ENCODE measurements at regions not wholly inside any gene's neighbourhood (a gene's known extent, or its start where the extent isn't known, plus 50 kb on each side); places are given as distances from the start of the nearest gene placed in this dataset.
A peak's percentile ranks its signal among the peaks of the same experiment; 100 is the strongest.

- no peak for FAIRE-seq
- DNase-seq (ENCODE audit: low spot score in 2 of 2), result no peak
Measured at GRCh38 chr11:116492600-116492999, 280.2 kb downstream of the BUD13 start.

- FAIRE-seq, result no peak
- no peak for DNase-seq (ENCODE audit: low spot score in 2 of 2)
Measured at GRCh38 chr11:116488836-116489389, 283.9 kb downstream of the BUD13 start.

- DNase-seq (ENCODE audit: low spot score in 2 of 2), result no peak
- no peak for FAIRE-seq
Measured at GRCh38 chr11:116485425-116485824, 287.4 kb downstream of the BUD13 start.

- FAIRE-seq (no peak), DNase-seq (ENCODE audit: low spot score in 2 of 2) (no peak)
Measured at GRCh38 chr11:116482716-116483115, 290.1 kb downstream of the BUD13 start.

GRCh38 chr11:116481126-116481675, 291.6 kb downstream of the BUD13 start:
- DNase-seq (ENCODE audit: low spot score in 2 of 2) (no peak), FAIRE-seq (no peak)

- FAIRE-seq, result no peak
- no peak for DNase-seq (ENCODE audit: low spot score in 2 of 2)
Measured at GRCh38 chr11:116478669-116479668, 293.8 kb downstream of the BUD13 start.

GRCh38 chr11:116478205-116478604, 294.6 kb downstream of the BUD13 start:
- DNase-seq (ENCODE audit: low spot score in 2 of 2), result no peak
- FAIRE-seq, result no peak

GRCh38 chr11:116473790-116474346, 298.9 kb downstream of the BUD13 start:
- DNase-seq (ENCODE audit: low spot score in 2 of 2) (no peak), FAIRE-seq (no peak)

- FAIRE-seq (no peak), DNase-seq (ENCODE audit: low spot score in 2 of 2) (no peak)
Measured at GRCh38 chr11:116473206-116473769, 299.5 kb downstream of the BUD13 start.

GRCh38 chr11:116472651-116473050, 300.1 kb downstream of the BUD13 start:
- FAIRE-seq (no peak), DNase-seq (ENCODE audit: low spot score in 2 of 2) (no peak)

GRCh38 chr11:116471608-116472256, 301.1 kb downstream of the BUD13 start:
- no peak for FAIRE-seq
- no peak for DNase-seq (ENCODE audit: low spot score in 2 of 2)

GRCh38 chr11:116468699-116469098, 304.1 kb downstream of the BUD13 start:
- DNase-seq (ENCODE audit: low spot score in 2 of 2), result no peak
- no peak for FAIRE-seq

GRCh38 chr11:116467823-116468222, 305.0 kb downstream of the BUD13 start:
- no peak for DNase-seq (ENCODE audit: low spot score in 2 of 2)
- no peak for FAIRE-seq

GRCh38 chr11:116466801-116467200, 306.0 kb downstream of the BUD13 start:
- DNase-seq (ENCODE audit: low spot score in 2 of 2), result no peak
- no peak for FAIRE-seq

GRCh38 chr11:116466191-116466590, 306.6 kb downstream of the BUD13 start:
- FAIRE-seq (no peak), DNase-seq (ENCODE audit: low spot score in 2 of 2) (no peak)

- no peak for FAIRE-seq
- no peak for DNase-seq (ENCODE audit: low spot score in 2 of 2)
Measured at GRCh38 chr11:116465056-116465455, 307.7 kb downstream of the BUD13 start.

- FAIRE-seq, result no peak
- peak in 1 of 2 donors; percentile 19 for DNase-seq (ENCODE audit: low spot score in 2 of 2)
Measured at GRCh38 chr11:116461789-116462188, 311.0 kb downstream of the BUD13 start.

GRCh38 chr11:116460156-116460920, 312.4 kb downstream of the BUD13 start:
- no peak for FAIRE-seq

GRCh38 chr11:116459185-116460045, 313.4 kb downstream of the BUD13 start:
- FAIRE-seq, result no peak
- no peak for DNase-seq (ENCODE audit: low spot score in 2 of 2)

More at GRCh38 chr11:116460156-116460920, 312.4 kb downstream of the BUD13 start:
- no peak for DNase-seq (ENCODE audit: low spot score in 2 of 2)

Measured in frontal cortex (tissue), 3 donors.